B cell (primary cell): ENCODE measurements at regions not wholly inside any gene's neighbourhood (a gene's known extent, or its start where the extent isn't known, plus 50 kb on each side); places are given as distances from the start of the nearest gene placed in this dataset.

ENCODE experiments used
- CTCF ChIP-seq: fragments of 200-600 bp; IDR thresholded peaks from one replicate; pipeline ENCODE4 v1.8.0; 2022; ENCODE audit warnings: antibody characterized with exemption, mild to moderate bottlenecking
- EZH2 ChIP-seq: IDR thresholded peaks from 2 replicates; pipeline ENCODE4 v1.6.1; 2012; ENCODE audit warnings: borderline replicate concordance, low read depth, mild to moderate bottlenecking, moderate library complexity, low read length; ENCODE audit not compliant: insufficient read depth, poor library complexity, severe bottlenecking

GRCh38 chr2:72077702-72078169, 69.9 kb downstream of the CYP26B1 start:
- TF ChIP-seq CTCF, result no peak
- TF ChIP-seq EZH2, result no peak
